ENCODE measurements at regions not wholly inside any gene's neighbourhood (a gene's known extent, or its start where the extent isn't known, plus 50 kb on each side); places are given as distances from the start of the nearest gene placed in this dataset.

DNA sequence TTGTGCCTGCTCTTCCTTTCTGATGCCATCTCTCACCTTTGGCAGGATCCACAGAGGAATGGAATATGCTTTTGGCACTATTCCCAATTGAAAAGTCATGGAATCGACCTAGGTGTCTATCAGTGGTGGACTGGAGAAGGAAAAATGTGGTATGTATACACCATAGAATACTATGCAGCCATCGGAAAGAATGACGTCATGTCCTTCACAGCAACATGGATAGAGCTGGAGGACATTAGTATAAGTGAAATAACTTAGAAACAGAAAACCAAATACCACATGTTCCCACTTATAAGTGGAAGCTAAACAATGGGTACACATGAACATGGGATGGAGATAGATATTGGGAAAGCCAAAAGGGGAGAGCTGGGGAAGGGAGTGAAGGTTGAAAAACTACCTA lies 58.3 kb upstream of the SMIM31 start:
- Mint-ChIP-seq H3K4me1 (ENCODE audit: low read depth) (peaks cover 6% of the 10 kb centered on the region), H3K4me3 (ENCODE audit: low read depth) (no peak overlapping the region), H3K9me3 (ENCODE audit: low read depth) (peaks cover 6% of the 10 kb centered on the region), H3K27ac (no peak overlapping the region), H3K27me3 (no peaks in the 10 kb centered on the region), H3K36me3 (ENCODE audit: insufficient read depth) (no peaks in the 10 kb centered on the region)
- no peak for DNase-seq (ENCODE audit: low spot score, unreplicated experiment)
- TF ChIP-seq, protein P1, sequence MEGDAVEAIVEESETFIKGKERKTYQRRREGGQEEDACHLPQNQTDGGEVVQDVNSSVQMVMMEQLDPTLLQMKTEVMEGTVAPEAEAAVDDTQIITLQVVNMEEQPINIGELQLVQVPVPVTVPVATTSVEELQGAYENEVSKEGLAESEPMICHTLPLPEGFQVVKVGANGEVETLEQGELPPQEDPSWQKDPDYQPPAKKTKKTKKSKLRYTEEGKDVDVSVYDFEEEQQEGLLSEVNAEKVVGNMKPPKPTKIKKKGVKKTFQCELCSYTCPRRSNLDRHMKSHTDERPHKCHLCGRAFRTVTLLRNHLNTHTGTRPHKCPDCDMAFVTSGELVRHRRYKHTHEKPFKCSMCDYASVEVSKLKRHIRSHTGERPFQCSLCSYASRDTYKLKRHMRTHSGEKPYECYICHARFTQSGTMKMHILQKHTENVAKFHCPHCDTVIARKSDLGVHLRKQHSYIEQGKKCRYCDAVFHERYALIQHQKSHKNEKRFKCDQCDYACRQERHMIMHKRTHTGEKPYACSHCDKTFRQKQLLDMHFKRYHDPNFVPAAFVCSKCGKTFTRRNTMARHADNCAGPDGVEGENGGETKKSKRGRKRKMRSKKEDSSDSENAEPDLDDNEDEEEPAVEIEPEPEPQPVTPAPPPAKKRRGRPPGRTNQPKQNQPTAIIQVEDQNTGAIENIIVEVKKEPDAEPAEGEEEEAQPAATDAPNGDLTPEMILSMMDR (IDR thresholded peaks at IDR 0.05; ENCODE audit: unreplicated experiment) = no peak

GRCh38 chr4:164700471-164700870 lies 53.5 kb upstream of the SMIM31 start:
- H3K36me3 Mint-ChIP-seq (ENCODE audit: insufficient read depth) = no peaks in the 10 kb centered on the region
- peaks cover 3% of the 10 kb centered on the region for H3K9me3 Mint-ChIP-seq (ENCODE audit: low read depth)
- H3K4me3 Mint-ChIP-seq (ENCODE audit: low read depth) = no peak overlapping the region
- DNase-seq (ENCODE audit: low spot score, unreplicated experiment) = no peak
- H3K27ac Mint-ChIP-seq = no peak overlapping the region
- no peaks in the 10 kb centered on the region for H3K4me1 Mint-ChIP-seq (ENCODE audit: low read depth)
- TF ChIP-seq, protein P1 (IDR thresholded peaks at IDR 0.05; ENCODE audit: unreplicated experiment) = peak; percentile 45
- H3K27me3 Mint-ChIP-seq = no peaks in the 10 kb centered on the region

GRCh38 chr4:164701665-164702064 lies 52.3 kb upstream of the SMIM31 start:
- Mint-ChIP-seq H3K4me1 (ENCODE audit: low read depth) (no peaks in the 10 kb centered on the region), H3K27me3 (no peaks in the 10 kb centered on the region), H3K4me3 (ENCODE audit: low read depth) (no peak overlapping the region), H3K9me3 (ENCODE audit: low read depth) (peaks cover 3% of the 10 kb centered on the region), H3K27ac (no peak overlapping the region), H3K36me3 (ENCODE audit: insufficient read depth) (no peaks in the 10 kb centered on the region)
- DNase-seq (ENCODE audit: low spot score, unreplicated experiment) = no peak
- TF ChIP-seq, protein P1 (IDR thresholded peaks at IDR 0.05; ENCODE audit: unreplicated experiment) = no peak
